ENCODE measurements at regions not wholly inside any gene's neighbourhood (a gene's known extent, or its start where the extent isn't known, plus 50 kb on each side); places are given as distances from the start of the nearest gene placed in this dataset.
"Not testable (repeated sequence)": the region's sequence is repeated elsewhere in the genome, so short reads cannot be mapped to it uniquely, and the experiment has no call there.

DNA sequence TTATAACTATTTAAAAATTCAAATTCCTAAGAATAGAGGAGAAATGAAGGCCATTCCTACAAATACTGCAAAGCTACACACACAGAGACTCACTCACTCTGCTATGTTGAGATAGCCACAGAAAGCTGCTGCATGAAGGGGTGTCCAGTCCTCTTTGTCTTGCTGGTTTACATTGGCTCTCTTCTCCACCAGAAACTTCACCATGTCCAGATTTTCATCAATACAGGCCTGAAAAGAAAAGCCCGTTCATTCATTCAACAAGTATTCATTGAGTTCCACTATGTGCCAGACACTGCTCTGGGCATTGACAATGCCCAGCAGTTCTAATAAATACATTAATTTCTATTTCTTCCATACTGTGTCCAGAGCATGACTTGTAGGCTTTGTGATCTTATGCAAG lies 732.3 kb downstream of the CDY1 start (continued):
- TF ChIP-seq JUN (IDR thresholded peaks at IDR 0.05; ENCODE audit: low read depth, low read length) (no peak), YY1 (IDR thresholded peaks at IDR 0.05; ENCODE audit: low read depth, low read length) (no peak), KDM1A (IDR thresholded peaks at IDR 0.05; ENCODE audit: borderline replicate concordance, low read length) (no peak)

- H2BK5ac ChIP-seq (ENCODE audit: low read depth, low read length); H3K23me2 ChIP-seq (ENCODE audit: low read depth, low read length); H4K20me1 ChIP-seq (replicated peaks in 1 of 2; ENCODE audit: control insufficient read depth in 1 of 2, insufficient read depth in 2 of 2, low read length in 2 of 2); H3K14ac ChIP-seq (ENCODE audit: insufficient read length); H2BK120ac ChIP-seq (replicated peaks; ENCODE audit: low read depth, low read length); H3K23ac ChIP-seq (ENCODE audit: insufficient read length); H3K4me2 ChIP-seq (ENCODE audit: insufficient read depth in 1 of 2, low read depth in 2 of 2, low read length in 2 of 2); H3K18ac ChIP-seq (ENCODE audit: extremely low read depth, low read length); FAIRE-seq; H3K27ac ChIP-seq (ENCODE audit: low read depth, low read length); H4K5ac ChIP-seq (ENCODE audit: insufficient read length, low read depth, low read length); CTCF ChIA-PET (ENCODE audit: partially characterized antibody); H3K4me3 ChIP-seq (ENCODE audit: extremely low read depth in 1 of 4, insufficient read depth in 2 of 4, low read depth in 3 of 4, low read length in 4 of 4); H2BK12ac ChIP-seq (ENCODE audit: low read depth, low read length); H2BK15ac ChIP-seq (ENCODE audit: low read length); H3K79me2 ChIP-seq (ENCODE audit: control insufficient read depth in 1 of 2, insufficient read depth in 2 of 2, low read length in 2 of 2); H2BK20ac ChIP-seq (ENCODE audit: low read length); H2AK5ac ChIP-seq (ENCODE audit: low read depth, low read length); H3K9me3 ChIP-seq (ENCODE audit: insufficient read depth in 2 of 2, low read depth in 1 of 2, low read length in 1 of 2); H2AFZ ChIP-seq (ENCODE audit: low read length); H4K91ac ChIP-seq (replicated peaks; ENCODE audit: insufficient read length, low read length); H3K56ac ChIP-seq (replicated peaks; ENCODE audit: insufficient read length, low read depth, low read length); H3K79me1 ChIP-seq (ENCODE audit: low read depth, low read length); H3K4me1 ChIP-seq (replicated peaks in 1 of 4; ENCODE audit: control insufficient read depth in 3 of 4, insufficient read depth in 4 of 4, low read length in 3 of 4); DNase-seq (ENCODE audit: low read depth in 1 of 2, low spot score in 2 of 2); H3K4ac ChIP-seq (replicated peaks; ENCODE audit: insufficient read length, low read depth, low read length); H3K36me3 ChIP-seq (ENCODE audit: control insufficient read depth in 2 of 4, insufficient read depth in 4 of 4, low read length in 3 of 4); H3K27me3 ChIP-seq (replicated peaks in 1 of 4; ENCODE audit: control insufficient read depth in 3 of 4, extremely low read depth in 1 of 4, insufficient read depth in 3 of 4, low read length in 3 of 4); POLR2A ChIA-PET (ENCODE audit: partially characterized antibody); H4K8ac ChIP-seq (ENCODE audit: extremely low read depth, insufficient read depth, low read length); H3K9ac ChIP-seq (replicated peaks in 1 of 4; ENCODE audit: extremely low read depth in 1 of 4, low read depth in 3 of 4, low read length in 3 of 4): not testable (repeated sequence)
- WGBS, 2 experiments (ENCODE audit: extremely low coverage in 1 of 2, insufficient coverage in 1 of 2, insufficient read length in 1 of 2, insufficient replicate concordance in 2 of 2, low coverage in 1 of 2, low lambda C conversion rate in 2 of 2, missing lambda C conversion rate in 1 of 2) = 60% methylated on average over 5 of the region's 5 CpGs; no CpG with 5 or more reads in 1 of the 2 experiments
Observed at GRCh38 chrY:26359869-26360268, 738.0 kb downstream of the CDY1 start.

Data from H1 (cell line).